Suppressor macrophage treated with lipopolysaccharide for 4 hours (primary cell): ENCODE measurements at regions not wholly inside any gene's neighbourhood (a gene's known extent, or its start where the extent isn't known, plus 50 kb on each side); places are given as distances from the start of the nearest gene placed in this dataset.
"Not testable (repeated sequence)": the region's sequence is repeated elsewhere in the genome, so short reads cannot be mapped to it uniquely, and the experiment has no call there.

Source experiments
- DNase-seq: peaks from one replicate; pipeline ENCODE4 v3.0.0-alpha.2; 2020

DNA sequence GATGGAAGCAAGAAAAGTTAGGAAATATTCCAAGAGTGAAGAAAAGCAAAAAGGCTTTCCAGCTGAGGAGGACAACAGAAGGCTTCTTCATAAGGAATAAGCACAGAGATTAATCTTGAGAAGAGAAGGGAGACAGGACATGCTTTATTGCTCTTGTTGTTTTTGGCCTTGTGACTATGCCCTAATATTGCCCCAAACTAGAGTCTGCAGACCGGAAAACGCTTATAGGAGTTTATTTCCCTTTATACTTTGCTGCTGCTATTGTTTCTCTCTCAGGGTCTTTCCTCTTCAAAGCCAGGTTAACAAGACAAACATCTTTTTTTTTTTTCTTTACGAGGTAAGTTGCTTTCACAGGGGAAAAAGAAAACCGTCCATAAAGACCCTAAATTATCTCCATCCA lies 991.4 kb downstream of the ADGRL2 start:
- no peak for DNase-seq

- no peak for DNase-seq
These were observed 989.8 kb downstream of the ADGRL2 start for GRCh38 chr1:82790556-82790955.

- DNase-seq: no peak
These were observed 987.9 kb downstream of the ADGRL2 start for GRCh38 chr1:82788660-82789059.

DNA sequence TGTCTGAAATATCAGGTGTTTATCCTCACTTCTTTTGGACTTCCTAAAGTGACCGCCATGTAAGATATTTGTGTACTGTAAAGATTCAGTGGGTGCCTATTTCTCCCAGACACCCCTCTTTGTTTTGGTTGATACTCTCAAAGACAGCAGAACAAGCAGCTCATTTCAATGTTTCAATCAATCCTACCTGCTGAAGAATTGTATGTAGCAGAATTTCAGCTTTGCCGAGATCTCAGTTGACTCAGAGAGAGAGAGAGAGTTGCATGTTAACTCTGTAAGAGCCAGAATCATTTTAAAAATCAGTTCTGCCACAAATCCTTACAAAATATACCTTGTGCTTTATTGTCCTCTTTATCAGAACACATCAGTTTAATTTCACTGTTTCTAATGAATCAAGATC lies 987.3 kb downstream of the ADGRL2 start:
- DNase-seq: no peak

DNA sequence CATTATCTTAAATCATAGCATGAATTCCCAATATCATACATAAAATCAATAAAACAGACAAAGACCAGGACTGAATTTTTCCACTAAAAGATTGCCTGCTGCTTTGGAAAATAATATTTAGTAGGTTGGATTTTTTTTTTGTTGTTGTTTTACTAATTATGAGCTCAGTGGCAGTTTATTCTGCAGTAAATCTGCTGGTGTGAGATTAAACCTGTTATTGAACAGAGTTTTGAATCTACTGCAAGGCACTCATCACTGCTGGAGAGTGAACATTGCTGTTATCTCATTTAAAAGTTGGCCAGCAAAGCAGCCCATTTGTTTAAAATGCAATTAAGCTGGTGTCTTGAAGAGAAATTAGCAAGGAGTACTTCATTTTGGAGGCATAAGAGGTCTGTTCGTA lies 986.1 kb downstream of the ADGRL2 start:
- DNase-seq: no peak

DNA sequence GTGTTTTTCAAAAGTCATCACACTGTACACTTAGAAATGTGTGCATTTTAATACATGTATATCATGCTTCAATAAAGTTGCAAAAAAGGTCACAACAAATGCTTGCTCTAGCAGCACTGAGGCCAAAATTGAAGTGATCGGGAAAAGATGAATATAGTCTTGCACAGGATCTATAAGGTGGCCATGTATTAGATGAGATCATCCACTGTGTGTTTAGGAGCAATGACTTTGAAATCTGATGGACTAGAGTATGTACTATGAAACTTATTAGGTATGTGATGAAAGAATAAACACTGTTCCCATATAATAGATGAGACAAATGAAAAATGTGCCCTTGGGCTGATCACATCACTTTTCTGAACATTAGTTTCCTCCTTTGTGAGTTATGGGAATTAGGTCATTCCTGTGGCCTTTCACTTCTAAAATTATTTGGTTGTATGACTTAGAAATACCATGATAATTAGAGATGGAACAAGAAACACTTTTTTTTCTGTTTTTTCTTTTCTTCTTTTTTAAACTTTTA lies 984.6 kb downstream of the ADGRL2 start:
- no peak for DNase-seq

DNA sequence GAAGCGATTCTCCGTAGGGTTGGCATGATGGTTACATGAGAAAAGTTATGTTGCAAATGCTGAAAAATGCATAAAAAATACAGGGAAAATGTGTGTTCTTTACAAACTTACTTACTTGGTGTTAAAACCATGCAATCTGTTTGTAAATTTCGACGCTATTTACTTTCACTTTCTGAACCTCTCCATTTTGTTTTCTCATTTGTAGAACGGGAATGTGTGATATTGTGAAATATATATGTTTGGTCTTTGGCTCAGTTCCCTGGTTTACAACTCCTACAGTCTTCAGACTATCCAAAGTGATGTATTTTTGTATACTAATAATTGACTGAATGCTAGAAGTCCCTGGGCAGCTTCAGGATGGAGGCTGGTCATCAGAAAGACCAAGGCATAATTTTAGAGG lies 982.3 kb downstream of the ADGRL2 start:
- DNase-seq: no peak

DNA sequence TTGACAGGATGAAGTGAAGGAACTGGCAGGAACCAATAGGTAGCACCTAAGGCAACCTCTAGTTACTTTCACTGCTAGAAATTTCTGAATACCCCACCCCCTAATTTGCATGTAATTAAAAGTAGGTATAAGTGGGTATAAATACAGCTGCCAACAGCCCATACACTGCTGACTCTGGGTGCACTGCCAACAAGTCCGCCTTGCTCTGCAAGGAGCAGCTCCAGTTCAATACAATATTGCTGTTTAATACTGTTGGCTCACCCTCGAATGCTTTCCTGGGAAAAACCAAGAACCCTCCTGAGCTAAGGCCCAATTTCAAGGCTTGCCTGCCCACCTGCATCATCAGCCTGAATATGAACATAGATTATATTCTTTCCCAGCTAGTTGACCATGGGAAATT lies 981.9 kb downstream of the ADGRL2 start:
- no peak for DNase-seq

- no peak for DNase-seq
These were observed 977.9 kb downstream of the ADGRL2 start for GRCh38 chr1:82778612-82779011.

DNA sequence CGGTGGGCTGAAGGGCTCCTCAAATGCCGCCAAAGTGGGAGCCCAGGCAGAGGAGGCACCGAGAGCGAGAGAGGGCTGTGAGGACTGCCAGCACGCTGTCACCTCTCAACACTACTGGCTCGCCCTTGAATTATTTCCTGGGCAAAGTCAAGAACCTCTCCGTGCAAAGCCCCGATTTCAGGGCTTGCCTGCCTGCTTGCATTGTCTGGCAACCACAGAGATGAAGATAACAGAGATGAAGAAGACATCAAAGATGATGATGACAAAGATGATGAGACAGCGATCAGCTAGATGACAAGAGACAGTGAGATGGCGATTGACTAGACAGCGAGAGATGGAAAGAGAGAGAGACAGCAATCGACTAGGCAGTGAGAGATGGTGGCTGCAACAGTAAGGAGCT lies 976.5 kb downstream of the ADGRL2 start:
- DNase-seq: no peak

DNA sequence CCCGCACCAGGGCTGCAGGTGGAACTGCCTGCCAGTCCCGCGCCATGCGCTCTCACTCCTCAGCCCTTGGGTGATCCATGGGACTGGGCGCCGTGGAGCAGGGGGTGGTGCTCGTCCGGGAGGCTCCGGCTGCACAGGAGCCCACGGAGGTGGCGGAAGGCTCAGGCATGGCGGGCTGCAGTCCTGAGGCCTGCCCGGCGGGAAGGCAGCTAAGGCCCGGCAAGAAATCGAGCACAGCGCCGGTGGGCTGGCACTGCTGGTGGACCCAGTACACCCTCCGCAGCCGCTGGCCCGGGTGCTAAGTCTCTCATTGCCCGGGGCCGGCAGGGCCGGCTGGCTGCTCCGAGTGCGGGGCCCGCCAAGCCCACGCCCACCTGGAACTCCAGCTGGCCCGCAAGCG lies 976.0 kb downstream of the ADGRL2 start:
- not testable (repeated sequence) for DNase-seq

GRCh38 chr1:82775406-82776000 lies 974.8 kb downstream of the ADGRL2 start:
- DNase-seq: peak; percentile 3

GRCh38 chr1:82762829-82763532 lies 962.2 kb downstream of the ADGRL2 start:
- DNase-seq: no peak

GRCh38 chr1:82759035-82759434 lies 958.3 kb downstream of the ADGRL2 start:
- DNase-seq: no peak

DNA sequence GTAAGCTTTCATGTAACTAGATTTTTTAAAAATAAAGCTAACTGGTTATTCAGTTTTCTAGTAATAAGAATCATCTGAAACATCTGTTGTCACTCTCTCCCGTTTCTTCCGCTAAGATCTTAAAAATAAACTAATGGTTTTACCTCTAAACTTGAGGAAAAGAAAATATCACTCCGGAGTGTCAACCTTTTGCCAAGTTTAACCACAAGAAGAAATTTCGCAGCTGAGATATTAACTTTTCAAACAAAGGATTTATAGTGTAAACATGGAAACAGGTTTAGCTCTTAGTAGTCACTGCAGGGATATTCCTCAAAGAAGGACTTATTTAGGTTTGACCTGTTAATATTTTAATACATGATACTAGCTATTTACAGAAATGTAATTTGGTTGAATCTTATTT lies 954.9 kb downstream of the ADGRL2 start:
- no peak for DNase-seq

DNA sequence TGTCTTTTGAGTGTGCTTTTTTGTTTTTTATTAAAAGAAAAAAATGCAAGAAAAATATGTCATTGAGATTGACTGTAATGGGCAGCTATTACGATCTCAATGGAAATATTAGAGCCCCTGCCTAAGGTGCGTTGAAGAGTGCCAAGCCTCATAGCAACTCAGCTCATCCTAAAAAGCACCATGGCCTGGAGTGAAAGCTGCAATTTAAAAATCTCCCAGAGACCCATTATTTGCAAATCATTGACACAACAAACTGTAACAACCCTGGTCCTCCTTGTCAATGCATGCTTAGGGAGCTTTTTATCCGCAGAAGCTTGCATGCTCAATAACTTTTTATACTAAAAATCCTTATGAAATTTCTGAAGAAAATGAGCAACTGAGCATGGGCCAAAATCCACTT lies 954.5 kb downstream of the ADGRL2 start:
- DNase-seq: no peak

DNA sequence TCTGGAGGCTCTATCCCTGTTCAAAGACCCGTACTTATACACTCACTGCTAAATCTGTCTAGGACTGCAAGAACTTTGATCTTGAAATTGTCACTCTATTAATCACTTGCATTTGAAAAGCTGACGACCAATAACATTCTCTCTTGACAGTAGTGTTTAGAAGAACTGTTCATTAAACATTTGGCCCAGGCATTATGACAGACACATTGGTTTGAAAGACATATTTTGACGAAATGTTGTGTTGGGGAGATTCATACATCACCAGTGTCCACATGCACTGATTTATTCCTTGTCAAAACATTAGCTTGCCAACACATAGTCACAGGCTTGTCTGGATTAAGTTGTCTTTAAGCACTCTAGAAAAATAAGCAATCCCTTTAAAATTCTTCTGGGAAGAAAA lies 951.3 kb downstream of the ADGRL2 start:
- no peak for DNase-seq

GRCh38 chr1:82733645-82734044 lies 932.9 kb downstream of the ADGRL2 start:
- DNase-seq: no peak

DNA sequence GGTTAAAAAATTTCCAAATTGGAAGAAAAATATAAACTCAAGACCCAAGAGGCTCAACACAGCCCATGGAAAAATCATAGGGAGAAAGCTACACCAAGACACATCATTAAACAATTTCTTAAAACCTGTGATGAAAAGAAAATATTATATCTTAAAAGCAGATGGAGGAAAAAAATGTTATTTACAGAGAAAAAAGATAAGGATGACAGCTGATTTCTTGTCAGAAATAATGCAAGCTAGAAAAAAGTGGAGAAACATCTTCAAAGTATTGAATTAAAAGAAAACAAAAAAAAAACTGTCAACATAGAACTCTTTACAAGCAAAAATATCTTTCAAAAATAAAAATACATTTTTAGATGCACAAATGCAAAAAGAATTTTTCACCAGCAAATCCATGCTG lies 930.5 kb downstream of the ADGRL2 start:
- DNase-seq: no peak

GRCh38 chr1:82728206-82728605 lies 927.5 kb downstream of the ADGRL2 start:
- DNase-seq: no peak

- DNase-seq: no peak
These were observed 923.5 kb downstream of the ADGRL2 start for GRCh38 chr1:82724246-82724645.

- DNase-seq: no peak
These were observed 921.9 kb downstream of the ADGRL2 start for GRCh38 chr1:82722608-82723007.

- DNase-seq: no peak
These were observed 921.0 kb downstream of the ADGRL2 start for GRCh38 chr1:82721702-82722101.

DNA sequence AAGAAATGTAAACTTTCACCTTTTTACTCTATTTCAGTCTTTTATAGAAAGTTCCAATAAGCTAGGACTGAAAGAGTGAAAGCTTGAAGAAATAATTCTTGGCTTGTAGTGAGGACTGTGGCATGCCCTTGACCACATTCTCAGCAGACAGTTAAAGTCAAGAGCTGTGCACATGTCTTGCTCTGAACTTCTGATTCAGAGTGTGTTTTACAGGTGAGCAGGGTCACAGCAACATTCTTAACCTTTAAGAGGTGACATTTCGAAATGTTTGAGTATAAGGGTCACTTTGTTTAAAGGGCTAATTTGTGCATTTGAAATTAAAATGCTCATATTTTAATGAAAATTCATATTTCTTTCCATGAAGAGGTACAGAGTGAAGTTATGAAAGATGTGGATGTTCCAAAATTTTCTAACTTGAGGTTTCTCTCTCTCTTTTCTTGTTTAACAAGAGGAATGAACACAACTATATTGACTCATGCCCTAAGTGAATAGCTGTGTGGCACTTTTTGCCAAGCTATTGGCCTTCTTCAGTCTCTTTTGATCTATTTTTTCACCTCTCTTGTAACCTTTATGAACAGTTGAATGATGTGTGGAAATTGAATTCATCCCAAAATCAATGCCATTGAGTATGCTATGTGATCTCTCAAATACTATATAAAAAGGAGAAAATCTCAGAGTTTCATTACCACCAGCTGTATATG lies 918.1 kb downstream of the ADGRL2 start:
- DNase-seq: no peak
